HG03064 (cell line): ENCODE measurements at regions not wholly inside any gene's neighbourhood (a gene's known extent, or its start where the extent isn't known, plus 50 kb on each side); places are given as distances from the start of the nearest gene placed in this dataset.
A peak's percentile ranks its signal among the peaks of the same experiment; 100 is the strongest.
"Not testable (repeated sequence)": the region's sequence is repeated elsewhere in the genome, so short reads cannot be mapped to it uniquely, and the experiment has no call there.

Experiments
- ATAC-seq: cut with Tn5 transposase; IDR thresholded peaks from one replicate; pipeline ENCODE4 v1.9.1; 2021; ENCODE audit warnings: low read depth; ENCODE audit not compliant: unreplicated experiment

DNA sequence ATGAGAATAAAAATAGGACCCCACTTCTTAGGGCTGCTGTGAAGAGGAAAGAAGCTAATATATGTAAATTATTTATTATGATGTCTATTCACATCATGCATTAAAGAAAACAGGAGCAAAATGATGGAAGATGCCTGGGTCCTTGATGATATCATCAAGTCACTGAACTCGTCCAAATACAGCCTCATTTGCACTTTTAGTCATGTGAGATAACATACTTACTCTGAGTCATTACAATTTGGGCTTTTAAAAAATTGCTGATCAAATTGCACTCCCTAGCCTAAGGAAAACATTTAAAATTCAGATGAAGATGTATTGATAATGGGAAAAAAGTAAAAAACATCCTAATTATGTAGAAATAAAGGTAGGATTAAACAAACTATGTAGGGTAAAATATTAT is 302.7 kb upstream of the CCL2 start:
- ATAC-seq = no peak

DNA sequence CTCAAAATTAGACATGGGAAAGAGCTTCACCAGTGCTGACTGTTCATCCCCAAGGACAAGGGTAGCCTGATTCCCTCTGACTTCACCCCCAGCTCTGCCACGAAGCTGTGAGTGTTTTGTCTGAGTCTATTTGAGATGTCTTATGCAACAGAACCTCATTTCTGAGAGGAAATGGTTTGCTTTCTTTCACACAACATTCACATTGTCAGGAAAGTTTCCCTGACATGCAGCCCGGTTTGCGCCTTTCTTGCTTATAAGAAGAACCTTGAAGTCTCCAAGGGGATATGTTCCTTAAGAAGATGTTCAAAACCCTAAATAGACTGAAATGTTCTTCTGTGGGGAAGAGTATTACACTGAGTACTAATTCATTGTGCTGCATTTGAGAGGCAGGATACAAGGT is 300.5 kb upstream of the CCL2 start:
- ATAC-seq = no peak

DNA sequence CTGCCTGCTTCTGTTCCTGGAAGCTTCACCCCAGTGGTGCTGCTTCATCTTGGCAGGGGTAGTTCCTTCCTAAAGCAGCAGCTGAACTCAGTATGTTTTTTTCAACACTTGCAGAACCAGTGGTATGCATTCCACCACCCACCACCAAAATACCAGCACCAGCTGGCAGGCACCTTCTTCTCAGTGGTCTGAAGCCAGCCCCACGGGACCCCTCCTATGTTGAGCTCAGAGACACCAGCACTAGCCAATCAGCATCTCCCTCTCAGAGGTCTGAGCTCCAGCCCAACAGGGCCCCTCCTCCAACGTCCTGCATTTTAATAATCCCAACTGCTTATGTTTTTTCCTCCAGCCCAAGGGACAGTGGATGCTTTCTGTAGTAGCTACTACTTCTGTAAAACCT is 299.6 kb upstream of the CCL2 start:
- no peak for ATAC-seq

DNA sequence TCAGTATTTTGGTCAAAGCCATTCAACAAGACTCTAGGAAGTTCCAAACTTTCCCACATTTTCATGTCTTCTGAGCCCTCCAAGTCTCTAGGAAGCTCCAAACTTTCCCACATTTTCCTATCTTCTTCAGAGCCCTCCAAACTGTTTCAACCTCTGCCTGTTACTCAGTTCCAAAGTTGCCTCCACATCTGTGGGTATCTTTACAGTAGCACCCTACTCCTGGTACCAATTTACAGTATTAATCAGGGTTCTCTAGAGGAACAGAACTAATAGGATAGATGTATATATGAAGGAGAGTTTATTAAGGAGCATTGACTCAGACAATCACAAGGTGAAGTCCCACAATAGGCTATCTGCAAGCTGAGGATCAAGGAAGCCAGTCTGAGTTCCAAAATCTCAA is 296.0 kb upstream of the CCL2 start:
- not testable (repeated sequence) for ATAC-seq

DNA sequence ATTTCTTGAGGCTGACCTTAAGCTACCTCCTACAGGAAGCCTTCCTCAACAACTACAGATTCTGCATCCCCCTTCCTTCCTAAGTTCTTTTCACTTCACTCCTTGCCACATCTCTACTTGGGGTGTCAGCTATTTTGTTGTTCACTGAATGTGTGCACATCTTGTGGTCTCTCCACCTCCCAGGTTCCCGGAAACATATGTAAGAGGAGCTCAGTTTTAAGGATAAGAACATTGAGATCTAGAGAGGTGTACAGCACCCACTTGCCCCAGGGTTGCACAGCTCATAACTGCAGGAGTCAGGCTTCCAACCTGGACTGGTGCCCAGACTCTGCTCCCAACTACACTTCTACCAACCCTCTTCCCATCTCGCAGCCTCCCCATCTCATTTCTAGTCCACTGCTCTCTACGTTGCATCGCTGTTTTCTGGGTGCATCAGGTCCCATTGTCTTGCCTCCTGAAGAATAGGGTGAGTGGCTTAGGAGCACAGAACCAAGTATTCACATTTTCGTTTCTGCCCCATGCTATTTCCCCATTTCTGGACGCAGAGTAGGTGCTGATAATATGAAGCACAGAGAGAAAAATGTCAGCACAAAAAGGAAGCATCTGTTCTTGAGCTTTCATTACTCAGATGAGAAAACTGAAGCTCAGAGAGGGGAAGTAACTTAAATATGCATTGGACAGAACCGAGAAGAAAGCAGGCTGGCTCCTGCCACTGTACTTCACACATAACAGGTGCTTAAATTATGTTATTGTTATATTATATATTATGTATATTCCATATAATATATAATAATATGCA is 292.0 kb upstream of the CCL2 start:
- ATAC-seq = no peak

DNA sequence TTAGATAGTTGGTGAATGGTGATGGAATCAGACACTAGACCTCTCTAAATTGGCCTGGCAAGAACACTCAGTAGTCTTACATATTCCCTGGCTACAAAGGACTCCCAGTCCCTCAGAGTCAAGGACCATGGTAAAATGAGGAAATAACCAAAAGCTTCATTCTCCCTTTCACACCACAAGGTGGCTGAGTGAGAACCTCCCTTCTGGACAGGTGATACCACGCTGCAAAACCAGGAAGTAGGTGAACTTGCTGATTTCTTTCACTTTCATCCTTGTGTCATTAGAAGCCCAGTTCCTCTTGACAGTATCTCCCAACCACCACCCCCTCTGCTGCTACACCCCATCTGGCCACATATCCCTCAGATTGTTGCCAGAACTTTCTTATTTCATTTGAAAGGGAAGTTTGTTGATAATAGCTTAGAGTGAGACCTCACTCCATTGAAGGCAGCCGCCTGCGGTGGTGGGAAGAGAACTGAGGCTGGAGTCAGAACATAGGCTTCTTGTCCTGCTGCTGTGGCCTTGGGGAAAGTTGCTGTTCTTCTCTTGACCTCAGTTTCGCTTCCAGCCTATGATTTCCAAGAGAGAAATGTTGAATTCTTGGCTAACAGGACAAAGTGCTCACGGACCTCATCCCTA is 290.6 kb upstream of the CCL2 start:
- ATAC-seq = peak; percentile 63

DNA sequence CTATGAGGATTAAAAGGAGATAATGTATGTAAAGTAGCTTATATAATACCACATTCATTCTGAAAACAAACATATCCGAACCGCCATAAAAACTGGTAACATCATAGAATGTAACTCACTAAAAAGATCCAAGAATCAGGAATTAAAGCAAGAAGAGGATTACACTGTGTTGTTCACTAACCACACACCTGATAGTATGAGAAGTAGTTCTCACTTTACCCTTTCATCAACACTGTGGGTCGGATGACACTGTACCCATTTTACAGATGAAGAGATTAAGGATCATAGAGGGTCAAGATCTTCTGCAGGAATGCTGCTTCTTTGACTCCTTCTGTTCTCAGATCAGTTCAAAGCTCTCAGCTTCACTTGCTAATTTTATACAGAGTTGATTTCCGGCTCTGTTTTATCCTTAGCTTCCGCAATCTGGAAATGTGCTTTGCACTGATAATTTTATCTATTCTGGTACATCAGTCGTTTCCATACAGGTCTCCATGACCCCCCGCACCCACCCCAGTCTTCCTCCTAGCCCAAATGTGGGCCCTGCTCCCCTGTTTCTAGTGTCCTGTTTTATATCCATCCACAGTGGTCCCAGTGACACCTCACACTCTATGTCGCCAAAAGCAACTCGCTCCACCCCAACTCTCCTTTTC is 288.6 kb upstream of the CCL2 start:
- no peak for ATAC-seq

DNA sequence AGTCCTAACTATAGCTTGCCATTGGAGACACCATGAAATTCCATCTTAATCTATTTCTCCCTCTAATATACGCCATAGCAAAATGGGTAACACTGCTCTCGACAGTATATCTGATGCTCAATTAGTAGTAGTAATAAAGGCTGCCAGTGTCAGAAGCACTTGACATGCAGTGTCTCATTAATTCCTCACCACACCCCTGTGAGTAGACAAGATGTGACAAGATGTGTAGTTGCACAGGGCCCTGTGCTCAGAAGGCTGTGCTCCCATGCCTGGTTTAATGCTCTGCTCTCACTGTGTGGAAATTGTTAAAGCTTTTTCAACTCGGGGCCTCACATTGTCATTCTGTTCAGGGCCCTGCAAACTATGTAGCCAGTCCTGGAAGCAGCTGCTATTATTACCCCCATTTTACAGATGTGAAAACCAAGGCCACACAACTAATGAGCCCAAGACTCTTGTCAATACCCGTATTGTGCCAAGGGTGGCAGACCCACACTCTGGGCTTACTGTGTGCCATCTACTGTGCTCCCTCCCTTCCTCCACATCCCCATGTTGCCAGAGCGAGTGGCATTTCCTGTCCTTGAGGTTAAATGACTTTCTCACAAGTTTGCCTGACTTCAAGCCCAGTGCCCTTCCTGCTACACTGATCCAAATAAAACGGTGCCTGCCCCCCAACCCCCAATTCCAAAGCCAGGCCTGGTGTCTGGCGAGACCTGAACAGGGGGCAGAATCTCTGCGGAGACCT is 287.3 kb upstream of the CCL2 start:
- no peak for ATAC-seq

DNA sequence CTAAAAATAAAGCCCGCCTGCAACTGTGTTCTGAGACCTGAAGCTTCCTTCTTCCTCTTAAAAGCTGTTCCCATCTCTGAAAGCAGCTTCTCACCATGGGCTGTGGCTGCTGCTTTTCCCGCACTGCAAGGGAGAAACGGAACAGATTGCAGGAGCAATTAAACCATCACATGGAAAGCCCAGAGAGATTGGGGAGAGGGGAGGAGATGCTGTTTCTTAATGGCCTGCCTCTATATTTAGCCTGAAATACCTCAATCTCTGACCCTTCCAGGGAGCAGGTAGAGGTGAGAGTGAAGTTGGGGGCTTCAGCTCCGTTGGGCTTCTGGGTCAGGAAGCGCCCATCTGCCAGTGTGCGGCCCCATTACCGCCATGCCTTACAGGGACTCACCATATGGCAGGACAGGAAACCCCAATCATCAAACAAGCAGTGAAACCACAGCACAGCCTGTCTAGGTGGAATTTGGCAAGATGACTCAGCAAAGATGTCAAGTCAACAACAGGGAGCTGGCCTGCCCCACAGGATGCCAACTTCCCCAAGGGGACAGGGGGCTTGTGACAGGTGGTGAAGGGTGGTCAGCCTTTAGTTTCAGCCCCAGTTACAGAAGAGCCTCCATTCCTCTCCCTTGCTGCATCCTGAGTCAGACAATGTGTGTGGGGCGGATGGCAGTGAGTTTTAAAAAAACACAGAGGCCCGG is 286.6 kb upstream of the CCL2 start:
- ATAC-seq = peak; percentile 46

DNA sequence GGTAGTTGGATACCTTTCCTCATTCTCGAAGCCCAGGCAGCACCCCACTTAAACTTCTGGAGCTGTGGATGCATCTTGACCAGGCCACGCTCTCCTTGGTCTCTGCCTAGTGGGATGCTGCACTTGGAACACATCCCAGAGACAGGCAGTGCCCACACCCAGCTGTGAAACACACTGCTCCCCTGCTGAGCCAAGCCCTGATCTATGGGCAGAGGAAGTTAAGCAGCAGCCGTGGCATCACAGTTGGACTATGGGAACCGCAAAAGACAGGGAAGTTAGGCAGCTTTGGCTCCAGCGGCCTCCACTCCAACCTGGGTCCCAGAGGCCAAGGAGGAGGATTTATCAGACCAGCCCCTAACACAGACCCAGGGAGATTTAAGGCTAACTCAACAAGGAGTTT is 284.8 kb upstream of the CCL2 start:
- no peak for ATAC-seq

DNA sequence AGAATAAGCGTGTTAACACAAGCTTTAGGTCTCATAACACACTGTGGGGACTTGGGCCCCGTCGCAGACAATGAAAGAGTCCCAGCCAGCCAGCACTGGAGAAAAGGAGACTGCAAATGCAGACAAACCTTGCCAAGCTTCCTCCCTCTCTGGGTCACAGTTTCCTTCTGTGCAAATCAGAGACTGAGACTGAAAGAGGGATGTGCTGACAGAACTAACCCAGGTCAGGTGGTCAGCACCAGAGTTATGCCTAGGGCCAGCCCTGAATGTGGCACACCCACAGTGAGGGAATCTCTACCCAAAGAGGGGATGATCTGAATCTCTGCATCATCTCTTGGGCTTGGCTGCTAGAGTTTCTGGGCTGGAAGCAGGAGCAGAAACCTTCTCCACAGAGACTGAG is 282.3 kb upstream of the CCL2 start:
- ATAC-seq = no peak

DNA sequence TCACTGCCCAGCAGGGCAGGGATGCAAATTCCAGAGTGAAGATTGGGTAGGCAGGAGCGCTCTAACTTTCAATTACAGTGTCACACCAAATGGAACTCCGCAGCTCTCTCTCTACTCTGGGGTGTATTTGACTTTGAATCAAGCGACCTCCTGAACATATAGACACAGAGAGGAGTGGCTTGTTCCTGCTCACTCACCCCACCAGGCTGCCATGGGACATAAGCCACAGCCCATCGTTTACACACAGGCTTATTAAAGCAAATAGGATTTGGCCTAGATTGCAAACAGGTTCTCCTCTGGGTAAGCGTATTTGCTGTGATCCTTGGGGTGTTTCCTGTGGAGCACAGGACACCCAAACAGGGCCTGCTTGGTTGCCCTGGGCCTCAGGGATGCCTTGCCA is 281.6 kb upstream of the CCL2 start:
- no peak for ATAC-seq

DNA sequence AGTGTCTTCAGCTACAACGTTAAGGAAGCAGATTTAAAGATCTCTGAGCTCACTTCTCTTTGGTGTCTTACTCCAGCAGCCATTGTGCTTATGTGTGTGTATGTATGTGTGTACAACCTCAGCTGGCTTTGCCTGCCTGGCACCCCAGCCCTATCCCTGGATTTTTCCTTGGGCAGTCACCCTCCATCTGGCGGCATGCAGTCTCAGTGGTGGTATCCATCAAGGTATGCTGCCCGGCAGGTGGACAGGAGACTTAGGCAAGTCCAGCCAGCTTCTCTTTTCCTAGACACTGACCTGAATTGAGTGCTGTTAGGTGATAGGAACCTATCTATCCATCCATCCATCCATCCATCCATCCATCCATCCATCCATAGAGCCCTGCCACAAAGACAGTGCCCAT is 280.8 kb upstream of the CCL2 start:
- no peak for ATAC-seq

DNA sequence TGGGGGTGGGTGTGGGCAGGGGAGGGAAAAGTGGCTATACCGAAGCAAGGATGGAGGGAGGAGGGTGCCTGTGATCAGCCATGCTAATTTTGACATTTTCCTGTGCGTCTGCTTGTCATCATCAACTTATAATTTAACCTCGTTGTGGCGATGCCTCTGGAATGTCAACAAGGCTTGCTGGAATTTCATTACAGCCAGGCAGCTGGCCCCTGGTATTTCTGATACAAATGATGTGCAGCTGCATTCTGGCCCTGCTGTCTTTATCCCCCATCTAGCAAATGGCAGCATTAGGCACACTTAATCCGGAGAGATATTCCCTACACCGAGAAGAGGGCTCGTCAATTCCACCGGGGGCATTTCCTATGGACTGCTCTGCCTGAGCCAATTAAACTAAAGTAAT is 278.3 kb upstream of the CCL2 start:
- ATAC-seq = no peak

DNA sequence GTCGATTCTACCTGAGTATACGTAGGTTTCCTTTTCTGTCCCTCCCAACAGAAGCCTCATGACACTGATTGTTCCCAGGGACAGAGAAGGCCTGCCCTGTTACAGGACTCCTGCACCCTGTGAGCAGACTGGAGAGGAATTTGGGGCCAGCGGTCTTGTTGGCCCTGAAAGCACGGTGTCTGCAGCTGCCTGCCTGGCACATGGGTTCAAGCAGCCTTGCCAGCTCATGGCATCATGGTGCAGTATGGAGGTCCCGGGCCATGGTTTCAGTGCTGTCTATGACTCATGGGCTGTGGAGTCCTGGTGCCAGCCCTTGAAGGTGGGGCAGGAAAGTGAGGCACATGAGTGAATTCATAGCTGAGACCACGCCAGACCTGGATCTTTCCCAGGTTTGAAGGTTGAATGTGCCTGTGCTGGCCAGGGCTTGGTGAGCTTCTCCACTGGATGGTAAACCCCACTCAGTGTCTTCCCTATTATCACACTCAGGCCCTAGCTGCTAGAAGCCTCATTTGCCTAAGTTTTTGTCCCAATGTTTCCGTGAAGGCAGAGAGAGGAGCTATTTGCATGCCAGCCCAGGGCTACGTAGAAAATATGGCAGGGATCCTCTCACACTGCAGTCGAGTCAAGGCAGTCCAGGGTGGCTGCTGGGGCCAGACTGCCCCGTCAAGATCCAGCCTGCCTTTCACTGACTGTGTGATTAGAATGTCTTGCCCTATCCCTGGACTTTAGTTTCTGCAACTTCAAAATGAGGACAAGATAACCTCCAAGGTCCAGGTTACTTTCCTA is 277.2 kb upstream of the CCL2 start:
- no peak for ATAC-seq

DNA sequence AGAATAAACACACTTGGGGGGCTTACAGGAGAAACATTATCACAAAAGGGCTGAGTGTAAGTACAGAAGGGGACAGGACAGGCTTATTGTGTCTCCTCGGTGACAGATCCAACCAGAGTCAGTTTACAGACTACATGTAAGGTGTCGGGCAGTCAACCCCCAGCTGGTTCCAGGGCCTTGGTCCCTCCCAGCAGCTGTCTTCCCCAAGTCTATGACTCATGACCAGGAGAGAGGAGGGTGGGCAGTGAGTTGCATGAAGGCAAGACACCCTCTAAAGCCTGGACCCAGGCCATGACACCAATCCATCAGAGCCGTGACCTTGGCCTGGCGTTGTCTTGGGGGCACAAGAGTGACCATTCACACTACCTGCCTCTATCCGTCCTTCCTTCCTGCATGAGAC is 276.2 kb upstream of the CCL2 start:
- no peak for ATAC-seq

DNA sequence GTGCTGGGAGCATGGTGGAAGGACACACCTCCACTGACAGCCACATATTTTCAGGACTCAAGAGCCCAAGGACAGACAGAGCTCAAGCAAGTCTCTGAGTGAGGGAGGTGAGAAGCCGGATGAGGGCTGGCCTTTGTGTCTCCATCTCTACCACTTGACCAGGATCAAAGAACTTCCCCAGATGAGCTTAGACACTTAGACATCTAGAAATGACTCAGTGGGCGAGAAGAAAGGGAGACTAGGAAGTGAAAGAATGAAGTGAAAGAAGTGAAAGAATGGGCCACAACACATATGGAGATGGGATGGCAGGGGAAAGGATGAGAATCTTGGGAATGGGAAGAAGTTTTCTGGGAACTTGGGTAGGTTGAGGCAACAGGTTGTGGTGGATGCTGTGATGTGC is 274.9 kb upstream of the CCL2 start:
- no peak for ATAC-seq

DNA sequence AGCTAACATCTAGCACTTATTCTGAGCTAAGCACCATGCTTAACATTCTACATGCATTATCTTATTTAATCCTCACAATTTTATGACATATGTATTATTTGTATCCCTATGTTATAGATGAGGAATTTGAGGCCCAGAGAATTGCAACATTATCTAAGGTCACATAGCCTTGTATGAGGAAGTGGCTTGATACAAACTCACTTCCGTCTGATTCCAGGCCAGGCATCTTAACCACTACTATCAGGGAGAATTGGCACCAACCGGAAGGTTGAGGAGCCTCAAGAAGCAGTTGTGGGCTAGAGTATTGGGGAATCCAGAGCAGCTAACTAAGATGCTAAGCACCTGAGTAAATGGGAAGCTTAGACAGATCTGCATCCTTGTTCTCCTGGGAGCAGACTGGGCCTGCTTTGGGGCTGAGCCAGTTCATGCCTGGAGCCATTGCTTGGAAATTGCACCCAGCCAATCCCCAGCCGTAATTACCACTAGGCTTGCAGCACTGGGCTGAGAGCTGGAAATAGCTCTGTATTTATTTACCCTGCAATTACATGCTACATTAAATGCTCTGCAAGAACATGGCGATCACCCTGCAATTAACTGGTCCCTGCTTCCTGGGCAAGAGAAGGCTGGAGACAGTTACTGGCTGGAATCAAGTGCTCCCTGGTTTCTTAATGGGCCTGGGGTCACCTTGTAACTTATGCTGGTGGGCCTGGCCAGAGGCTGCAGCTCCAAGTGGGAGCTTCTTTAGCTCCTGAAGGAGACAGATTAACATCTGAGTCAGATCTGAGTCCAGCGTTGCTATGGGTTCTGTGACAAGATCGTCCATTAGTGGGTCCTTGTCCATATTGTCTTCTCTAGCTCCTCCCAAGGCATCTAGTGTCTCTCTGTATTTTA is 273.1 kb upstream of the CCL2 start:
- no peak for ATAC-seq

DNA sequence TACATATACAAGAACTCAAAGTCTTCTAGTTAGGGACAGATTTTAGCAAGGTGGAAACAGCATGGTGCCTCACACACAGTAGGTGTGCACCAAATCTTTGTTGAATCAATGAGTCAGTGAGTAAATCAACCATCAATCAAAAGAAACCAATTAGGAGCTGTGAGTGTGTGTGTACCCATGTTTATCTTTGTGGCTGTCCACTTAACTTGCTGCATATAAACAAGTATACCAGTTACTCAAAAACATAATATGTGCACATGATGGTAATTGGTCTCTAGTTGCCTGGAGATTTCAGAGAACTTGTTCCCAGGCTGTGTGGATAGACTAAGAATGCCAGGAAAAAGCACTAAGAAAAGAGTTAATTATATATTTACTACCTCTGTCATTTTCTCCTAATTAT is 272.2 kb upstream of the CCL2 start:
- ATAC-seq = no peak
